ENCODE measurements at regions not wholly inside any gene's neighbourhood (a gene's known extent, or its start where the extent isn't known, plus 50 kb on each side); places are given as distances from the start of the nearest gene placed in this dataset.

- TF ChIP-seq CTCF (conservative IDR thresholded peaks at IDR 0.05) (no peak), EZH2 (IDR thresholded peaks at IDR 0.05; ENCODE audit: low read depth) (no peak)
Observed at GRCh38 chr2:18430996-18431748, 129.3 kb downstream of the RDH14 start.

Data from PC-9 (cell line).